HG03135 (cell line): ENCODE measurements at regions not wholly inside any gene's neighbourhood (a gene's known extent, or its start where the extent isn't known, plus 50 kb on each side); places are given as distances from the start of the nearest gene placed in this dataset.
"Not testable (repeated sequence)": the region's sequence is repeated elsewhere in the genome, so short reads cannot be mapped to it uniquely, and the experiment has no call there.

Experiments
- ATAC-seq: cut with Tn5 transposase; IDR thresholded peaks from one replicate; pipeline ENCODE4 v1.9.1; 2021; ENCODE audit warnings: mild to moderate bottlenecking, moderate library complexity; ENCODE audit not compliant: unreplicated experiment

GRCh38 chr5:14954216-14954615, 82.6 kb upstream of the ANKH start:
- ATAC-seq, result no peak

- ATAC-seq, result no peak
Observed at GRCh38 chr5:14953075-14953607, 81.6 kb upstream of the ANKH start.

- no peak for ATAC-seq
Observed at GRCh38 chr5:14948383-14948782, 76.8 kb upstream of the ANKH start.

- no peak for ATAC-seq
Observed at GRCh38 chr5:14946815-14947620, 75.4 kb upstream of the ANKH start.

GRCh38 chr5:14945450-14945849, 73.9 kb upstream of the ANKH start:
- ATAC-seq, result no peak

GRCh38 chr5:14944996-14945395, 73.4 kb upstream of the ANKH start:
- ATAC-seq, result no peak

GRCh38 chr5:14944350-14944739, 72.8 kb upstream of the ANKH start:
- no peak for ATAC-seq

GRCh38 chr5:14942212-14942611, 70.6 kb upstream of the ANKH start:
- ATAC-seq, result no peak

- ATAC-seq, result no peak
Observed at GRCh38 chr5:14937254-14937653, 65.7 kb upstream of the ANKH start.

- ATAC-seq, result no peak
Observed at GRCh38 chr5:14936588-14936987, 65.0 kb upstream of the ANKH start.

- no peak for ATAC-seq
Observed at GRCh38 chr5:14935341-14935740, 63.8 kb upstream of the ANKH start.

GRCh38 chr5:14932902-14933469, 61.4 kb upstream of the ANKH start:
- no peak for ATAC-seq

- no peak for ATAC-seq
Observed at GRCh38 chr5:14930486-14930885, 58.9 kb upstream of the ANKH start.

GRCh38 chr5:14929293-14930065, 57.9 kb upstream of the ANKH start:
- ATAC-seq, result no peak

GRCh38 chr5:14928661-14929060, 57.1 kb upstream of the ANKH start:
- ATAC-seq, result no peak

- no peak for ATAC-seq
Observed at GRCh38 chr5:14925326-14925725, 53.7 kb upstream of the ANKH start.

GRCh38 chr5:14922952-14923351, 51.4 kb upstream of the ANKH start:
- ATAC-seq, result not testable (repeated sequence)

GRCh38 chr5:14922456-14922855, 50.9 kb upstream of the ANKH start:
- ATAC-seq, result no peak
